CD4-positive, alpha-beta T cell (primary cell): ENCODE measurements at regions not wholly inside any gene's neighbourhood (a gene's known extent, or its start where the extent isn't known, plus 50 kb on each side); places are given as distances from the start of the nearest gene placed in this dataset.

Source experiments
- ATAC-seq: fragments of 200-7000 bp; cut with Tn5 transposase; one replicate; pipeline ENCODE4 v1.10.0; 2022; ENCODE audit warnings: mild to moderate bottlenecking; ENCODE audit not compliant: poor library complexity
- CTCF ChIA-PET: fragments of 350-600 bp; sonication (Branson Sonifier 250); formaldehyde crosslinking; loops from one replicate; lab custom pipeline; 2021; ENCODE audit warnings: antibody characterized with exemption, inconsistent platforms; lab: Charles Lee
- POLR2A ChIA-PET: fragments of 350-600 bp; sonication (Branson Sonifier 250); formaldehyde crosslinking; loops from one replicate; lab custom pipeline; 2021; ENCODE audit warnings: antibody characterized with exemption, inconsistent platforms; lab: Charles Lee
- DNase-seq, 14 experiments: peaks; one replicate each; pipeline ENCODE4 v3.0.0-alpha.2; 2013 to 2020; ENCODE audit warnings: mixed read lengths in 2 of 14
- H3K27ac ChIP-seq, 2 donors: one replicate each; pipeline versions ENCODE4 v1.5.1 to v1.7.0; 2013; ENCODE audit warnings: low read length in 2 of 2, low read depth in 1 of 2, mild to moderate bottlenecking in 1 of 2
- H3K27me3 ChIP-seq, 2 experiments: 1 replicate in 1 of 2; 2 replicates in 1 of 2; pipeline versions ENCODE4 v1.6.1 to v1.7.0; 2013; ENCODE audit warnings: low read length in 2 of 2, control low read depth in 1 of 2, mild to moderate bottlenecking in 1 of 2, moderate library complexity in 1 of 2; ENCODE audit not compliant: insufficient read depth in 2 of 2, control insufficient read depth in 1 of 2
- H3K36me3 ChIP-seq: one replicate; pipeline ENCODE4 v1.6.1; 2013; ENCODE audit warnings: low read length, control low read depth; ENCODE audit not compliant: insufficient read depth
- H3K4me1 ChIP-seq: one replicate; pipeline ENCODE4 v1.6.1; 2013; ENCODE audit warnings: low read length, control low read depth; ENCODE audit not compliant: insufficient read depth
- H3K4me3 ChIP-seq: one replicate; pipeline ENCODE4 v1.5.1; 2013; ENCODE audit warnings: mild to moderate bottlenecking, low read length, moderate library complexity
- H3K9me3 ChIP-seq, 2 experiments: 1 replicate in 1 of 2; 2 replicates in 1 of 2; pipeline versions ENCODE4 v1.6.1 to v1.7.0; 2013; ENCODE audit warnings: low read length in 2 of 2, mild to moderate bottlenecking in 2 of 2, control low read depth in 1 of 2, moderate library complexity in 1 of 2; ENCODE audit not compliant: control insufficient read depth in 1 of 2, insufficient read depth in 1 of 2
- H3K27ac Mint-ChIP-seq: one replicate; pipeline ENCODE4 v1.8.0; 2020; ENCODE audit warnings: mixed read lengths
- H3K27me3 Mint-ChIP-seq: one replicate; pipeline ENCODE4 v1.8.0; 2021; ENCODE audit warnings: mixed read lengths
- H3K36me3 Mint-ChIP-seq: one replicate; pipeline ENCODE4 v1.8.0; 2021; ENCODE audit warnings: low read depth, mixed read lengths
- H3K4me1 Mint-ChIP-seq: one replicate; pipeline ENCODE4 v1.8.0; 2021; ENCODE audit warnings: low read depth, mixed read lengths
- H3K4me3 Mint-ChIP-seq: one replicate; pipeline ENCODE4 v1.8.0; 2020; ENCODE audit warnings: mild to moderate bottlenecking, mixed read lengths
- H3K9me3 Mint-ChIP-seq: one replicate; pipeline ENCODE4 v1.8.0; 2020; ENCODE audit warnings: mixed read lengths
- intact Hi-C, 2 experiments: fragments of 100-400 bp; cut with DNase I in 1 of 2; cut with micrococcal nuclease in 1 of 2; formaldehyde crosslinking; loops; one replicate each; pipeline versions ENCODE4 v1.15.1 to v1.9.0; 2023 to 2025; cut with DNase I, micrococcal nuclease
- TF ChIP-seq, protein P1 (sequence below): fragments of 200-600 bp; IDR thresholded peaks from one replicate; pipeline ENCODE4 v1.8.0; 2022; ENCODE audit warnings: antibody characterized with exemption, mild to moderate bottlenecking

DNA sequence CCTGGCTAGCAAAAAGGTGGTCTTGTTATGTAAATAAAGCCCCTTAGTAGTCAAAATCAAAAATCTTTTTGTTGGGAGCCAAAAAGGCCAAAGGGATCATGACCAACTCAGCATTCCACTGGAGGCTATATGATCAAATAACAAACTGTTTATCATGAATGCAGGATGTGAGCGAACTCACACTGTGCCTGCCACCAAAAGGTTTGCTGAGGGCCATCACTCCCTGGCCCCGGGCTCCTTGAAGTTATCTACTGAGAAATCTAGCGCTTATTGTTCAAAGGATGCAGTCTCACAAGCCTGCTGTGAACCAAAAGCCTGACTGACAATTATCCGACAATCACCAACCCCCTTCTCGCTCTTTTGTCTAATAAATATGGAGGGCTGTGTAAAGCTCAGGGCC lies 107.2 kb upstream of the DDHD1 start:
- ATAC-seq: no peak
- POLR2A ChIA-PET: no interaction called here
- H3K36me3 Mint-ChIP-seq: peaks cover 4% of the 10 kb centered on the region
- no peaks in the 10 kb centered on the region for H3K27me3 Mint-ChIP-seq
- no peak overlapping the region for H3K4me3 Mint-ChIP-seq
- no peaks in the 10 kb centered on the region for H3K4me1 ChIP-seq
- H3K27ac Mint-ChIP-seq: no peak overlapping the region
- no peaks in the 10 kb centered on the region for H3K4me1 Mint-ChIP-seq
- peaks cover 7% of the 10 kb centered on the region for H3K9me3 Mint-ChIP-seq
- TF ChIP-seq, protein P1, sequence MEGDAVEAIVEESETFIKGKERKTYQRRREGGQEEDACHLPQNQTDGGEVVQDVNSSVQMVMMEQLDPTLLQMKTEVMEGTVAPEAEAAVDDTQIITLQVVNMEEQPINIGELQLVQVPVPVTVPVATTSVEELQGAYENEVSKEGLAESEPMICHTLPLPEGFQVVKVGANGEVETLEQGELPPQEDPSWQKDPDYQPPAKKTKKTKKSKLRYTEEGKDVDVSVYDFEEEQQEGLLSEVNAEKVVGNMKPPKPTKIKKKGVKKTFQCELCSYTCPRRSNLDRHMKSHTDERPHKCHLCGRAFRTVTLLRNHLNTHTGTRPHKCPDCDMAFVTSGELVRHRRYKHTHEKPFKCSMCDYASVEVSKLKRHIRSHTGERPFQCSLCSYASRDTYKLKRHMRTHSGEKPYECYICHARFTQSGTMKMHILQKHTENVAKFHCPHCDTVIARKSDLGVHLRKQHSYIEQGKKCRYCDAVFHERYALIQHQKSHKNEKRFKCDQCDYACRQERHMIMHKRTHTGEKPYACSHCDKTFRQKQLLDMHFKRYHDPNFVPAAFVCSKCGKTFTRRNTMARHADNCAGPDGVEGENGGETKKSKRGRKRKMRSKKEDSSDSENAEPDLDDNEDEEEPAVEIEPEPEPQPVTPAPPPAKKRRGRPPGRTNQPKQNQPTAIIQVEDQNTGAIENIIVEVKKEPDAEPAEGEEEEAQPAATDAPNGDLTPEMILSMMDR: no peak
- H3K4me3 ChIP-seq: no peak overlapping the region
- no peak overlapping the region for H3K27ac ChIP-seq
- H3K27me3 ChIP-seq: no peaks in the 10 kb centered on the region
- intact Hi-C loops: no loop called here
- CTCF ChIA-PET: no interaction called here
- H3K36me3 ChIP-seq: no peaks in the 10 kb centered on the region
- peaks cover 0 to 6% of the 10 kb centered on the region in 2 experiments for H3K9me3 ChIP-seq
- no peak for DNase-seq

DNA sequence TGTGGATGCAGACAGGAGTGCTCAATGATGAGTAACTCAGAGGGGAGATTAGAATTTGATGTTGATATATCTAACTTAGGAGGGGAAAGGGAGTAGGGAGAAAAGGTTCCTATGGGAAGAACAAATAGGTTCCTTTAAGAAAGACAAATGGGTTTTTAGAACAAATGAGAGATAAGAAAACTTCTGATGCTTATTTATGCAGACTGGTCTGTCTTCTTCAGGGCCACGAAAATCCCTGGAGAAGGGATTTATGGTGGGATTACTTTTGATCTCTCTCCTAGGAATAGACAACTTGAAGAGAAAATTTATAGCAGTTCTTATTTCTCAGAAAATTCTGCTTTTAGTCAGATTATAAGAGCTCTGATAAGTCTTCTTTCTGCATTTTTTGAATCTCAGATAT lies 99.0 kb upstream of the DDHD1 start:
- Histone ChIP-seq H3K36me3 (no peaks in the 10 kb centered on the region), H3K9me3 (peaks cover 0 to 6% of the 10 kb centered on the region in 2 experiments), H3K27ac (no peak overlapping the region), H3K4me1 (no peaks in the 10 kb centered on the region), H3K27me3 (no peaks in the 10 kb centered on the region), H3K4me3 (no peak overlapping the region)
- TF ChIP-seq, protein P1: no peak
- no peaks in the 10 kb centered on the region for H3K9me3 Mint-ChIP-seq
- H3K27ac Mint-ChIP-seq: no peak overlapping the region
- ATAC-seq (no peak), DNase-seq (no peak)
- H3K4me3 Mint-ChIP-seq: no peak overlapping the region
- no peaks in the 10 kb centered on the region for H3K27me3 Mint-ChIP-seq
- ChIA-PET POLR2A (no interaction called here), CTCF (no interaction called here)
- H3K36me3 Mint-ChIP-seq: no peaks in the 10 kb centered on the region
- H3K4me1 Mint-ChIP-seq: no peaks in the 10 kb centered on the region
- intact Hi-C loops: no loop called here

DNA sequence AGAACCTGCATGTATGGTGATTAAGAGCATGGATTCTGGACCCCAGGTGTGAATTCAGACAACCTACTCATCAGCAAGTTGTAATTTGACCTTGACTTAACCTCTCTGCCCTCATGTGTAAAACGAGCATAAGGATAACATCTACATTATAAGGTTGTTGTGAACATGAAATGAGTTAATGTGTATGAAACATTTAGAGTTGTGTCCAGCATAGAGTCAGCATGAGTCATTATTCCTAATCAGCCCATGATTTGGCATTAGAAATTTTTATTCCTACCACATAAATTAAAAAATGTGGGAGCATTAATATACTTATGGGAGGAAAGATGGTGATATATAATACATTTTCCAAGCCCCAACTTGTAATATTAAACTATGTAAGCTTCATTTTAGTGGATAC lies 95.9 kb upstream of the DDHD1 start:
- DNase-seq (no peak), ATAC-seq (no peak)
- Mint-ChIP-seq H3K36me3 (peaks cover 4% of the 10 kb centered on the region), H3K27ac (no peak overlapping the region), H3K4me1 (no peaks in the 10 kb centered on the region), H3K4me3 (no peak overlapping the region), H3K9me3 (no peaks in the 10 kb centered on the region), H3K27me3 (no peaks in the 10 kb centered on the region)
- CTCF ChIA-PET: no interaction called here
- Histone ChIP-seq H3K36me3 (no peaks in the 10 kb centered on the region), H3K9me3 (peaks cover 0 to under 1% of the 10 kb centered on the region in 2 experiments), H3K4me3 (no peak overlapping the region), H3K27me3 (no peaks in the 10 kb centered on the region), H3K27ac (no peak overlapping the region), H3K4me1 (no peaks in the 10 kb centered on the region)
- intact Hi-C loops: no loop called here
- POLR2A ChIA-PET: no interaction called here
- TF ChIP-seq, protein P1: no peak
